K562 (cell line): ENCODE measurements at regions not wholly inside any gene's neighbourhood (a gene's known extent, or its start where the extent isn't known, plus 50 kb on each side); places are given as distances from the start of the nearest gene placed in this dataset.

Experiments used
- ARID2 ChIP-seq: fragments of 450-650 bp; IDR thresholded peaks from 2 replicates; pipeline ENCODE4 v1.6.1; 2017; ENCODE audit warnings: antibody characterized with exemption, mild to moderate bottlenecking
- CREB3L1 ChIP-seq: fragments of 450-650 bp; IDR thresholded peaks from 2 replicates; pipeline ENCODE4 v1.6.1; 2014; ENCODE audit warnings: low read depth, mild to moderate bottlenecking, moderate library complexity, borderline replicate concordance
- E2F1 ChIP-seq: sonication (generic); formaldehyde crosslinking; IDR thresholded peaks from 2 replicates; pipeline ENCODE4 v1.8.1; 2023; ENCODE audit warnings: mild to moderate bottlenecking, missing genetic modification reagents, moderate library complexity
- ELF1 ChIP-seq: fragments of 200-800 bp; sonication (Bioruptor generic); IDR thresholded peaks from 2 replicates; pipeline ENCODE4 v1.6.1; 2016; ENCODE audit warnings: missing genetic modification characterization, missing compliant biosample characterization
- ESRRA ChIP-seq: fragments of 450-650 bp; IDR thresholded peaks from 2 replicates; pipeline ENCODE4 v1.6.1; 2014; ENCODE audit warnings: low read depth, mild to moderate bottlenecking, moderate library complexity, borderline replicate concordance
- GMEB1 ChIP-seq: fragments of 250-450 bp; sonication (Bioruptor Pico); IDR thresholded peaks from 2 replicates; pipeline ENCODE4 v1.4.0; 2020; ENCODE audit warnings: mild to moderate bottlenecking
- HDAC1 ChIP-seq, 2 experiments: fragments of 450-650 bp; IDR thresholded peaks; 2 replicates each; pipeline ENCODE4 v1.6.1; 2016 to 2017; ENCODE audit warnings: inconsistent platforms in 1 of 2, mild to moderate bottlenecking in 1 of 2, moderate library complexity in 1 of 2
- KAT8 ChIP-seq: fragments of 450-650 bp; IDR thresholded peaks from 2 replicates; pipeline ENCODE4 v1.6.1; 2016; ENCODE audit warnings: low read depth, mild to moderate bottlenecking
- MTA1 ChIP-seq: fragments of 450-650 bp; IDR thresholded peaks from 2 replicates; pipeline ENCODE4 v1.6.1; 2017; ENCODE audit warnings: borderline replicate concordance
- NFRKB ChIP-seq: fragments of 450-650 bp; IDR thresholded peaks from 2 replicates; pipeline ENCODE4 v1.6.1; 2016; ENCODE audit warnings: low read depth
- NRF1 ChIP-seq, 2 experiments: fragments of 450-650 bp; IDR thresholded peaks in 1 of 2; conservative IDR thresholded peaks in 1 of 2; 2 replicates each; pipeline ENCODE4 v1.6.1; 2014; ENCODE audit warnings: mild to moderate bottlenecking in 2 of 2
- PHF8 ChIP-seq: fragments of 200-600 bp; sonication (generic); IDR thresholded peaks from 2 replicates; pipeline ENCODE4 v1.6.1; 2012; ENCODE audit warnings: mixed run types, mild to moderate bottlenecking, inconsistent platforms, low read length, moderate library complexity, borderline replicate concordance
- SRF ChIP-seq, 2 experiments: fragments of 250-450, 450-650 bp in 1 of 2; sonication (Bioruptor Pico) in 1 of 2; sonication (generic) in 1 of 2; formaldehyde crosslinking; IDR thresholded peaks; 2 replicates each; pipeline versions ENCODE4 v1.5.0 to v1.5.1; 2020 to 2022; ENCODE audit warnings: mild to moderate bottlenecking in 1 of 2, missing genetic modification reagents in 1 of 2
- UBTF ChIP-seq, 2 experiments: IDR thresholded peaks; 2 replicates each; pipeline ENCODE4 v1.6.1; 2012; ENCODE audit warnings: improper control_type of control experiment in 2 of 2, low read depth in 2 of 2, low read length in 2 of 2, borderline replicate concordance in 1 of 2
- USF1 ChIP-seq: sonication (generic); formaldehyde crosslinking; IDR thresholded peaks from 2 replicates; pipeline ENCODE4 v1.9.0; 2022; ENCODE audit warnings: mild to moderate bottlenecking, missing genetic modification reagents
- ZBTB2 ChIP-seq: fragments of 450-650 bp; IDR thresholded peaks from 2 replicates; pipeline ENCODE4 v1.6.1; 2016; ENCODE audit warnings: antibody characterized with exemption
- ZNF561 ChIP-seq: fragments of 450-650 bp; formaldehyde crosslinking; conservative IDR thresholded peaks from 2 replicates; pipeline ENCODE4 v1.4.0; 2020; ENCODE audit warnings: mild to moderate bottlenecking, moderate library complexity

GRCh38 chr16:76634847-76635697, 357.9 kb downstream of the CNTNAP4 start (continued):
- TF ChIP-seq ARID2 (no peak), E2F1 (CRISPR knock-in tag) (peak; percentile 71; the same call in 1 of the 2 replicates), ZNF561 (CRISPR knock-in tag) (no peak), PHF8 (peak; percentile 16; the same call in 1 of the 2 replicates), HDAC1 (IDR thresholded peaks at IDR 0.05) (no peak), USF1 (CRISPR knock-in tag) (peak; percentile 89), MTA1 (no peak), ELF1 (tag) (peak; percentile 18; the same call in 1 of the 2 replicates), CREB3L1 (peak; percentile 37; the same call in 1 of the 2 replicates), SRF (CRISPR knock-in tag; IDR thresholded peaks at IDR 0.05) (peak in 1 of 2 experiments; percentile 72; a peak in 1 of 4 replicates), KAT8 (peak; percentile 51; the same call in 1 of the 2 replicates), UBTF (IDR thresholded peaks at IDR 0.05; ENCODE audit: borderline replicate concordance in 1 of 2, low read depth in 2 of 2, low read length in 2 of 2) (peak; percentile 84 to 95; a peak in 3 of 4 replicates), ESRRA (peak; percentile 69; the same call in 1 of the 2 replicates), ZBTB2 (peak; percentile 74), NFRKB (peak; percentile 92), NRF1 (conservative IDR thresholded peaks at IDR 0.05 in 1 of 2, IDR thresholded peaks at IDR 0.05 in 1 of 2) (peak; percentile 96), GMEB1 (CRISPR knock-in tag) (peak; percentile 53; the same call in 1 of the 2 replicates)
